HS-27A (cell line): ENCODE measurements at regions not wholly inside any gene's neighbourhood (a gene's known extent, or its start where the extent isn't known, plus 50 kb on each side); places are given as distances from the start of the nearest gene placed in this dataset.
"Not testable (repeated sequence)": the region's sequence is repeated elsewhere in the genome, so short reads cannot be mapped to it uniquely, and the experiment has no call there.

ENCODE experiments used
- DNase-seq: peaks from one replicate; pipeline ENCODE4 v3.0.0-alpha.2; 2012; ENCODE audit warnings: low read depth, missing footprints

DNA sequence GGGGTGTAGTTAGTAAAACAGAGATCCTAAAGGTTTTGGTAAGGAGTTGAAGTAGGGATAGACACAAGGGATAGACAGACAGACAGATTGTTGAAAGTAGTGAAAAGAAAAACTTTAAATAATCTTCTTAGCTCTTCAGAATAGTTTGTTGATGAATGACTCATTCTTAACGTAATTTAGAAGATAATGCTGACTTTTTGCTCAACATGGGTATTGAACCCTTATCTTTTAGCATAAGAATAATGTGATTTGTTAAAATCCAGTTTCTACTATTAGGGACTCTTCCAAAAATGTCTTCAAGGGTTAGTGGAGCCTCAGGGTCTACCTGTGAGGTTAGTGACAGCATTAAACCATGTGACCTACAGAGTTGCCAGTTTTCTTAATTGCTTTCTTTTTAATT is 411.2 kb downstream of the ETV1 start:
- no peak for DNase-seq

DNA sequence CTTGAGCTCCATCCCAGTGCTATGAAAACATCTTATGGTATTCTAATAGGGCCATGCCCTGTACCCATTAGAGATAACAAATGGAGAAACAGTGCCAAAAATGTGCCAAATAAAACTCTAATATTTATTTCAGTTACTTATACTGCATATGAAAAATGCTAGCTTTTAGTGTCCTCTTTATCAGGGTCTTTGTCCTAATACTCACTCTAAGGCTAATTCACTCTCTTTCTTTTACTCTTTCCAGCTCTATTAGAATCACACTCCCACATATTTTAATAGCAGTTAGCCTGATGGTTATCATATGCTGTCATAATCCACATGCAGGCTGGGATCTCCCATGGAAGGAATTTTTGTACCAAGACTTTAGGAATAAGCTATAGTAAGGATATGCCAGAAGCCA is 408.4 kb downstream of the ETV1 start:
- DNase-seq, result no peak

DNA sequence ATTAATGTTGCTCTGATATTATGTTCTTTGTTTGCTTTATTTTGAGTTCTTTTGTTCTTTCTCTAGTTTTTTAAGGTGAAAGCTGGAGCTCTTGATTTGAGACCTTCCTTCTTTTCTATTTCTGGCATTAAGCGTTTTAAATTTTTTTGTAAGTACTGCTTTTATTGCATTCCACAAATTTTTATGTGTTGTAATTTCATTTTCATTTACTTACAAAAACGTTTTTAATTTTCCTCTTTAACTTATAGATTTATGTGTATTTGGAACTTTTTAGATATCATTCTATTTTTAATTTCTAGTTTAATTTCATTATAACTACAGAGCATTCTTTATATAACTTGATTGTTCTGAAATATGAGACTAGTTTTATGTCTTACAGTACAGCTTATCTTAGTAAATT is 395.6 kb downstream of the ETV1 start:
- DNase-seq, result no peak

DNA sequence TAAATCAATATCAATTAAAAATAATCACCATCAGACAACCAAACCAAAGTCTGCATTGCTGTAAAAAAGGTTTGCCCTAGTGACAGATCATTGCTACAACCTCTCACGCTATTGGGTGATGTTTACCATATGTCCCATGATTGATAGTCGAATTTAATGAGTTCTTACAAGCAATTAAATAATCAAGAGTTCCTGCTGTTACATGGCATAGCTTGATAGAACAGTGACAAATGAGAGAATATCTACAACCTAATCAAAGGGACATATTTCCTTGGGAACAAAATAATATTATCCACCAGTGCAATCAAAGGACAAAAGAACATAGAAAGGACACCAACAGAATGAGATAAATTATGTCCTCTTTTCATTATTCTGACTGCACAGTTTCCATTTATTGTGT is 387.4 kb downstream of the ETV1 start:
- DNase-seq, result no peak

DNA sequence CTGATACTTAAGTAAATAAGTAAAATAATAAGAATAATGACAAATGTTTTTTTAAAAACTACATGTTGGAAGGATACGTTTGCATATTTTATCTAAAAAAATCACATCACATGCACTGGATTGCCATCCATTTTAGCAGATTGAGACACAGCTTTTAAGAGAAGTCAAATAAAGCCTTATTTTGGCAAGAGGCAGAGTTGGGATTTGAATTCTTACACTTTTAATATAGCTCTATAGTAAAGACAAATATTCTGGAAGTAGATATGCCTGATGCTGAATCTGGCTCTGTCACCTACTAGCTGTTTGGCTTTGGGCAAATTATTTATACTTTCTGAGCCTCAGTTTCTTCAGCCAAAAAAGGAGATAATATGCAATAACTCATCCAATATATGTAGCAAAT is 386.4 kb downstream of the ETV1 start:
- no peak for DNase-seq

DNA sequence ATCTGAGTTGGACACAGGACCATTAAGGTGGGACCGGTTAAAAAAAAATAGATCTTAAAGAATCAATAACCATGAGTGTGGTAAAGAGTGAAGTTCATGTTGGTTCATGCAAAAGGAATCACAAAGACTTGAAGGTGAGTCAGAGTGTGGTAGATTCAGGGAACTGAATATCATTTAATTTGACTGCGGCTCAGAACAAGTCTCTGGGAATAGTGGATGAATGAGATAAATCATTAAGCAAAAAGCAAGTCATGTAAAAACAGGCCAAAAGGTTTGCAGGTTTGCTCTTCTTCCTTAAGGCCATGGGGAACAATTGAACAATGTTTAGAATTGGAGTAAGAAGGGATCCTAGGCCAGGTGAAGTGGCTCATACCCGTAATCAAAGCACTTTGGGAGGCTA is 385.8 kb downstream of the ETV1 start:
- no peak for DNase-seq

DNA sequence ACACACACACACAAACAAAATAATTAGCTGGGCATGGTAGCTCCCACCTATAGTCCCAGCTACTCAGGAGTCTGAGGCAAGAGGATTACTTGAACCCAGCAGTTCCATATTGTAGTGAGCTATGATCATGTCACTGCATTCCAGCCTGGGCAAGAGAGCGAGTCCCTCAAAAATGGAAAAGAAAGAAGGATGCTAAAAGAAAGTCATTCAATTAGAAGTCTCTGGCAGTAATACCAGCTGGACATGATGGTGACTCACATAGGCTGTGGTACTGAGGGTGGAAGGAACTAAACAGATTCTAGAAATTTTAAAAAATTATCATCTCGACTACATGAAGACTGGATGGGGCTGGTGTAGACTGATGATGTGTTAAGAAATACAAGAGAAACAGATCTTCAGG is 385.3 kb downstream of the ETV1 start:
- no peak for DNase-seq

DNA sequence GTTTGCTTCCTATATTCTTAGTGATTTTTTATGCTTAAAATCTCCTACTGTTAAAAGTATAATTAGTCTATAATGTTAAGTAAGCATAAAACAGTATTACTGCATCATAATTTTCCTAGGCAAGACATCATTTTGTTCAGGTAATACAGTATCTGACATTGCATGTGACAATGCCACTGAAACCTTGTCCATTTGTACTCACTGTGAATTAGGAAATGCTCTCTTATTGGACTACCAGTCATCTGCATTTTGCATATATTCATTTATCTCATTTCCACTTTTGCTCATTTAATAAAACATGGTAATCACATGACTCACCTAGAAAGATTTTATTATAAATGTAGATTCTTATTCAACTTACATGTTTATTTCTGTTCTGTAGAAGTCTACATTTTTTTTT is 379.1 kb downstream of the ETV1 start:
- no peak for DNase-seq

DNA sequence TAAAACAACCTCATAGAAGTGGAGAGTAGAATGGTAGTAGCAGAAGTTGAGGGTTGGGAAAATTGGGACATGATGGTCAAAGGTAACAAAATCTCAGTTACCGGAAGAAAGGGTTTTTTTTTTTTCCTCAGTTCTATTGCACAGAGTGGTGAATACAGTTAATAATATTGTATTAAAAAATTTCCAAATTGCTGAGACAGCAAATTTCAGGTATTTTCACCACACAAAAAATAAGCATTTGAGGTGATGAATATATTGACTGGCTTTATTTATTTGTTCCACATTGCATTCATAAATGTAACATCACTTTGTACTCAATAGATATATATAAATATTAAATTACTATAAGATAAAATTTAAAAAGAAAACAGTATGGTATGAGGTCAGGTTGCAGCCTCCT is 373.8 kb downstream of the ETV1 start:
- DNase-seq, result no peak

DNA sequence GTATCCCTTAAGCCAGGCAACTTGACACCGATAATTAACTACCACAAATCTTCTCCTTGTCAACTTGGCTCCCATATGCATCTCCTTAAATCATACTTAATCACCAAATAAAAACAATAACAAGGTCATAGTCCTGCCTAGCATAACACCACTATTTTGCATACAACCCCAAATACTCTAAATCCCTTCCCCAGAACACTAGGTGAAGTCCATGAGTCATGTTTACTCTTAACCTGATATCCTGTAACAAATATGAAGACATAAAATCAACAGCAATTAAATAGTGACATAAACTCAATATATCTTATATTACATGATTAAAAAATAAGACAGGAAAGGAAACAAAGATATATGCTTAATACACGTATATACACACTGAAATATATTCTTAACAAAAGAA is 362.0 kb downstream of the ETV1 start:
- no peak for DNase-seq

DNA sequence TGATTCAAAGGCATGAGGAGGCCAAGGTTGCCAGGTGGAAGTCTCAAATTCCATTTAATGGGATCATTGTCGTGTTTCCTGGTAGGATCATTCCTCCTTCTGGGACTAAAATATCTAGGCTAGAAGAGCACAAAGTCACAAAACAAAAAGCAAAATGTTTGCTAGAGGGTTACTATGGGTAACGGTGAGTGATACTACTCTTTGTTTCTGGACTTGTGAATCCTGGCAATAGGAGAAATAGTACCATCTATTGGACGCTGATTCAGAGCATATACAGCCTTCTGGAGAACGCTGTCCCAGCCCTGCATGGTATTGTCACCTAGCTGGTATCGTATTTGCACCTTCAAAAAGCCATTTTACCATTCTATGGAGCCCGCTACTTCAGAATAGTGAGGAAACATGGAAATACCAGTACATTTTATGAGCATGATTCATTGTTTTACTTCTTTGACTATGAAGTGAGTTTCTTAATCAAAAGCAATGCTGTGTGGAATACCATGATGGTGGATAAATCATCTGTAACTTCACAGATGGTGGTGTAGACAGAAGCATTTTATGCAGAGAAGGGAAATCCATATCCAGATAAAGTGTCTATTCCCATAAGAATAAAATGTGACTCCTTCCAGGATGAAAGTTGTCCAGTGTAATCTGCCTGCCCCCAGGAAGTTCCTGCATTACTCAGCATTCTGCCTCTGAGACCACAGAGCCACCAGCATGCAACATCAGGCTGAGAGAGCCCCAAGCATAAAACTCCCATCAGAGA is 361.0 kb downstream of the ETV1 start:
- DNase-seq, result peak; percentile 20

DNA sequence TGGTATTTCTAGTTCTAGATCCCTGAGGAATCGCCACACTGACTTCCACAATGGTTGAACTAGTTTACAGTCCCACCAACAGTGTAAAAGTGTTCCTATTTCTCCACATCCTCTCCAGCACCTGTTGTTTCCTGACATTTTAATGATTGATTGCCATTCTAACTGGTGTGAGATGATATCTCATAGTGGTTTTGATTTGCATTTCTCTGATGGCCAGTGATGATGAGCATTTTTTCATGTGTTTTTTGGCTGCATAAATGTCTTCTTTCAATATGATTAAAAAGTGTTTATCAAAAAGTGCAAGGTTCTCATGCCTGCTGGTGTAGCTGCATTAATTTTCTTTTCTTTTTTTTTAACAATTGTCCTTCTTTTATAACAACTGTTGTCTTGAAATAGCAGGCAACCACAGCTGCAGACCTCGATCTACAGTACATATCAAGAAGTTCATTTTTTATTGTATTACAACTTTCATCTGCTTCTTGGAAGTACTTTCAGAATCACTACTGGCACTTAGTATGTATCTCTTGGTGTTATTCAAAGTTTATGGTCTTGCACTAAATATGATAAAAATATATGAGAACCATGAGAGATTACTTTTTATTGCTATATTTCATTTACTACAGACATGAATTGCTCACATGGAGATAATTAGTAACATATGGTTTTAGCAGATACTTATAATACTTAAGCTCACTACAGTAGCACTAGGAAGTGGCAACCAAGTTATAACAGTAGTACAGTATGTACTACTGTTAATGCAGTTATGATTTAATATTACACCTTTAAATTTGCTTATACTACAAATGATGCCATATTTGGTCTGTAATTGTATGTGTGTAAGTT is 358.0 kb downstream of the ETV1 start:
- not testable (repeated sequence) for DNase-seq

DNA sequence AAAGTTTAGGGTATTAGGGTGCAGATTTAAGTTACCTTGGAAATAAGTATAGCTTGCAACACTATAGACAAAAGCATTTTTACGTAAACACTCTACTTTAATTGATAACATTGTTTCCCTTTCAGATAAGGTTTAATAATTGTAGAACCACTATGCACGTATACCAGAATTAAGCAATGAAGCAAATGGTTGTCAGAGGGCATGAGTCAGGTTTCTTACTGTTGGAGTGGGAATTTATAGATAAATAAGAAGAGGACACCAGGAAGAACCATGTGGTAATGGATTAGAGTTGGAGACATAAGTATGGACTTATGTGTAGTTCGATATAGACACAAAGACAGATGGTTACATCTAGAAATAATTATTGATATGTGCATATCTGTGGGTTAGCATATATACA is 355.6 kb downstream of the ETV1 start:
- DNase-seq, result no peak

DNA sequence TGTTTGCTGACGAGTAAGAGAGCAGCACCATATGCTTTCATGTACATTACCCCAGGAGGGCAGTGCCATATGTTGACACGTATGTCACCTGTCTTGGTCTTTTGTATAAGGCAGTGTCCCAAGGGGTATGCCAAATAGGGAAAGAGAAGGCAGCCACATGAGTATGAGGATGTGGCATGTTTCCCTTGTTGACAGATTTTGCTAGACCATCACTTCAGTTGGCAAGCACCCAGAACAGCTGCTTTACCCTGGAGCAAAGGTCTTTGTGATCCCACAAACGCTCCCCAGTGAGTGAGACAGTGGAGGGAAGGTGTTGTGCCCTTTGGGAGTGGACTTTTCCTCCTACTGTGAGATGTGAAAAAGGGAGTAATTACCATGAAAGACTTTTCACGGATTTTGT is 350.1 kb downstream of the ETV1 start:
- DNase-seq, result no peak

DNA sequence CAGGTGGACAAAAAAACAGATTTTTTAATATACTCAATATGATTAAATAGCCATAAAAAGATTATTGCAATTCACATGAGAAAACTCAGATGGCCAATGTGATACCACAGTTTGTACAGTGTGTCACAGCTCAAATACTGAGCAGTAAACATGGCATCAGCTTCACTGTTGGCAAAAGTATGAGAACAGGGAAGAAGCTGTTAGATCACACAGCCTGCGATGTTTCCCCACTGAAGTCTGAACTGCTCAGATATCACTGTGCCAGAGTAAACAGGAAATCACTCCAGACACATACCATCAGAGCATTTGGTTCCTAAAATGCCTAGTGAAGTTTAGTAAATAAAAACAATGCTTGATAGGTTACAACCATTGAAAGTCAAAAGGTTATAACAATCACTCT is 347.8 kb downstream of the ETV1 start:
- DNase-seq, result no peak

DNA sequence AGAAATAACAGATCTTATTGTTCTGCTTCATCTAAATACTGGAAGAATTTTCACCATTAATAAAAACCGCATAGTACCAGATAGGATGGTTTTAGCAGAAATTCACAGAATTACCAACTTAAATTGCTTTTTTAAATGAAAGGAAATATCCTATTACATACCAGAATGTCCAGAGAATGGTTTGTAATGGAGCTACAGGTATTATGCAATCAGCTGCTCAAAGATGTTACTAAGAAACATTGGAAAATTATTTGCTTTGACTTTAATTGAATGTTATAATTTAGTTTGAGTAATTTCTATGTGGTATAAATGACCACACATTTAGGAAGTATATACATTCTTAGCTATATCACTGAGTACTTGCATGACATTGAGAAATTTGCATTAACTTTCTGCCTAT is 338.3 kb downstream of the ETV1 start:
- no peak for DNase-seq

DNA sequence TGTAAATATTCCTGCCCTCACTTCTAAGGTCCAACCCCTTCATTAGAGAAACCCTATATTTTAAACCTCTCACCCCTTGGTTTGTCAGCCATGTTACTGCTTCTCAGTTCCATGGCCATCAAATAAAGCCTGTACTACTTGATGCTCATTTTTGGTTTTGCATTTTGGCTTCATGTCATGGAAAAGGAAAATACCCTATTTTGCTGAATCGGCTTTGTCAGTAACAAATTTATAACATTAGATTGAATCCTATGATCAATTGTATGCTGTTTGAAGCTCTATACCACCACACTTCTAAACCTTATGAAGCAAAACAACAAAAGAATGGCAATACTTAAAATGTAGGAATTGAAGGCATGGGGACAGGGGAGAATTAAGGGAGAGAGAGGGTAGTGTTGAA is 333.1 kb downstream of the ETV1 start:
- no peak for DNase-seq

DNA sequence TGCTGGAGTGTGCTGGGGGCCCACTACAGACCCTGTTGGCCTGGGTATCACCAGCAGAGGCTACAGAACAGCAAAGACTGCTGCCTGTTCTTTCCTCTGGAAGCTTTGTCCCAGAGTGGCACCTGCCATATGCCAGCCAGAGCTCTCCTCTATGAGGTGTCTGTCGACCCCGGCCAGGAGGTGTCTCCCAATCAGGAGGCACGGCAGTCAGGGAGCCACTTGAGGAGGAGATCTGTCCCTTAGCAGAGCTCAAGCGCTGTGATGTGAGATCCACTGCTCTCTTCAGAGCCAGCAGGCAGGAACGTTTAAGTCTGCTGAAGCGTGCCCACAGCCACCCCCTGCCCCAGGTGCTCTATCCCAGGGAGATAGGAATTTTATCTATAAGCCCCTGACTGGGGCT is 316.2 kb downstream of the ETV1 start:
- DNase-seq, result no peak

DNA sequence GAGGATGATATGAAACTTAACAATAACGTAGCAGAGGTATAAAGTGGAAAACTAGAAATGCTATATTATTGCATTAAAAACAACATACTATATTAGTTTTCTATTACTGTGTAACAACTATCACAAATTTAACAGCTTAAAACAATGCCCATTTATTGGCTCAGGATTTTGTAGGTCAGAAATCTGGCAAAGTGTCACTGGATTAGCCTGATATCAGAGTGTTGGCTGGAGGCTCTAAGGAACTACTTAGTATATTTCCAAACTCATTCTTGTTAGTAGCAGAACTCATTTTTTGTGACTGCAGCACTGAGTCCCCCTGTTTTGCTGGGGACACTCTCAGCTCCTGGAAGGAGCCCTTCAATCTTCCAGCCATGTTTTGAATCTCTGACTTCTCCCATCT is 306.8 kb downstream of the ETV1 start:
- no peak for DNase-seq

DNA sequence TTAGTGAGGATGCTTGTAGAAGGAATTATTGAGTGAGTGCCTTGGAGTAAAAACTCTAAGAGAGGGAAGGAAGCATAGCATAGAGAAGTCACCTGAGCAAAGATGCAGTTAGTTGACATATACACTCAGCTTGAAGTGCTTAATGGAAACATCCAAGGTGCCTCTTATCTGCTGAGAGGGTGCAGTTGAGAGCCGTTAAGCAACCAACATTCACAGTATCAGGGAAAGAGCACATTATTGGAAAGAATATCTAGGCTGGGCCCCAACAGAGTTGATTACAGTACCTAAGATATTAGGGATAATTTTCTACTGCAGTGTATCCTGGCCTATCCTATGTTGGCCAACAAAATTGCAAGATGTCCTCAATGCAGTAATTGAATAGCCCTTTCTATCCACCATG is 302.0 kb downstream of the ETV1 start:
- DNase-seq, result no peak

DNA sequence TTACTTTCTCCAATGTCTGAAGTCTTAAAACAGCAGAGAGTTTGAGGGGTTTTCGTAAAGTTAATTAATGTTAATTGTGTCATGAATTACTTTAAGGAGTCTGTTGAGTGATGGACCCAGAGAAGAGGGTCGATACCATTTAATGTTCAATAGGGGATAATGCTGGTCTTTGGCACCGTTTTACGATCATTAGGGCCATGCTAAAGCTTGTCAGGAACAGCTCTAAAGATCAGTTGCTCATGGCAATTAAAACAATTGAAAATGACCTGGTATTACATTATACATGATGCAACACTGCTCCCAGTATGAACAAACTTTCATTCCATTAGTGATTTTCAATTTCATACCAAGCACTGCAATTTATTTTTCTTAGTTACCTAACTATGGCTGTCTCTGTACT is 296.9 kb downstream of the ETV1 start:
- no peak for DNase-seq

DNA sequence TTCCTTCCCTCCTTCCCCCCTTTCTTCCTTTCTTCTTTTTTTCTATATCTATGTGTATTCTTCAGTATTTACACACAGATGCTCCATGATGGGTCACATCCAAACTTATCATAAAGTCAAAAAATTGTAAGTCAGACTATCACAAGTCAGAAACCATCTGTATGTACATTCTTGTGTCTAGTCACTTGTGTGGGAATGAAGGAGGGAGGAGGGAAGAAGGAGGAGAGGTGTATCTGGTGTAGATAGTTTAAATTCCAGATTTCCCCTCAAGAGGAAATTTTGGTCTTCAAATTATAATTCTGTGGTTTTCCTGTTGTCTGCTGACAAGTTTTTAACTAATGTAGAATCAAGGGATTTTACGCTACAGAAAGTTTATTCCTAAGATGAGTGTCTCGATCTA is 287.2 kb downstream of the ETV1 start:
- DNase-seq, result no peak

DNA sequence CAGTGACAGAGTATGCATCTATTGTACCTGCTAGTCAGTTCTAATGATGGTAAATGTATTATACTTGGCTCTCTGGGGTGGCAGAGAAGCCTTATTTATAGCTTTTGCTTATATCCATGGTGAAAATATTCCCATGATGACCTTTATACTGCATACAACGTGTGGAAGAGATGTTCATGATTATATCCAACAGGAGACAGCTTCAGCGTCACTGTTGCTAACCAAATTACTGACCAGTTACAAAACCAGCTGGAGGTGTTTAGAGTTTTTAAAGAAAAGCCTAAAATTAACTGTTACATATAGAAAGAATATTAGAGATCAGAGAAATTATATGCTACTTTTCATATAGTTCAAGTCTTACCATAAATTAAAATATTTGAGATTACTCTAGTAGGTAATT is 280.8 kb downstream of the ETV1 start:
- no peak for DNase-seq

DNA sequence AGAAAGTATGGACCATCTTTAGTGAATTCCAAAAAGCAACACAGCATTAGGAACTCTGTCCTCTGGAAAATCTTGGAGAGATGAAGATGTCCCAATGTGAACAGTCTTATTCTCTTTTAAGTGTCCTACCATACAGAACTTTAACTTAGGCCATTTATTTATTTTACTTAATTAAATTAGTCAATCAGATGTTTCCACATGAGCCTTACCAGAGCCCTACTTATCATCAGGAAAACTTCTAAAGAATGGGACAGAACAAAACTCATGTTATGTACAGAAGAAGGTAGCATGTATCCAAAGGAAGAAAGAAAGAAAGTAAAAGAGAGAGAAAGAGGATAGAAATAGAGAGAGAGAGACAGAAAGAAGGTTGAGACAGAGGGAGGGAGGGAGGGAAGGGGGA is 276.4 kb downstream of the ETV1 start:
- DNase-seq, result no peak
